ENCODE measurements at regions not wholly inside any gene's neighbourhood (a gene's known extent, or its start where the extent isn't known, plus 50 kb on each side); places are given as distances from the start of the nearest gene placed in this dataset.

DNA sequence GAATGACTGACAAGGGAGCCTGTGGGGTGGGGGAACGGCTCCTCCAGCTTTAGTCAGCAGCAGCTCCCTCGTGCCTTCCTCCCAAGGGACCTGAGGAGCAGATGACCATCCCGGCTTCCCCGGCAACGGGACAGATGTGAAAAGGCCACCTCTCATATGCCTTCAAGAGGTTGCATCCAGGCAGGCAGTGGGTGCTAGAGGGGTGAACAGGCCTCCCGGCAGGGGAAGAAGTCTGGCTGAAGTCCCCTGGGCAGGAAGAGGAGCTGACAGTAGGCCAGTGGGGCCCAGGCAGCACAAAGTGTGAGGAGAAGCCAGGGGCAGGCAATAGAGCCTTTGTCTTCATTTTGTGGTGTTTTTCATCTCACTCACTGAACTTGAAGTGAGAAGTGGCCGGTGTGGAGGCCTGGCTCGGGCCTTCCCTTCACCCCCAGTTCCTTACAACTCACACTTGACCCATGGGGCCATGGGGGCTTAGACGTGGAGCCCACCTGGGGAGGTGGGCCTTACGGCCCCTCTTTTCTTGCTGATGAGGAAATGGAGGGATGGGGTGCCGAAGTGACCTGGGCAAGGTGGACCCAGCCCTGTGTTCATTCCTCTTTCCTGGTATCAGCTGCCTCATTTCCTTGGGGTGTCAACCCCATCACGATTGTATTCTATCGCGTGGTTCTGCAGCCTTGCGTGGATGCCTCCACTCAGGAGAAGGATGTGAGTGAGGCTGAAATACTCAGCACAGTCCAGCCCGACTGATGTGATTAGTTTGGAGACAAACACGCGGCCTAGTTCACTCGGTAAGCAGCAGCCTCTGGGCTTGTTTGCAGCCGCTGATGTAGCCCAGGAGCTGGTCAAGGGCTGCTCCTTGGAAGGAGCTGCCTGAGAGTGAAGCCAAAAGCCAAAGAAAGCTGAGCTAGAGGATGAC is 115.5 kb upstream of the ALDH1A3 start:
- Mint-ChIP-seq H3K36me3 (ENCODE audit: low read depth, unreplicated experiment) (peaks cover 20% of the 10 kb centered on the region), H3K4me3 (ENCODE audit: unreplicated experiment) (no peak overlapping the region), H3K27me3 (ENCODE audit: unreplicated experiment) (peaks cover 9% of the 10 kb centered on the region), H3K9me3 (ENCODE audit: unreplicated experiment) (no peaks in the 10 kb centered on the region), H3K27ac (ENCODE audit: unreplicated experiment) (no peak overlapping the region), H3K4me1 (ENCODE audit: unreplicated experiment) (peaks cover 38% of the 10 kb centered on the region)
- DNase-seq (ENCODE audit: low spot score): no peak
- TF ChIP-seq, protein P1, sequence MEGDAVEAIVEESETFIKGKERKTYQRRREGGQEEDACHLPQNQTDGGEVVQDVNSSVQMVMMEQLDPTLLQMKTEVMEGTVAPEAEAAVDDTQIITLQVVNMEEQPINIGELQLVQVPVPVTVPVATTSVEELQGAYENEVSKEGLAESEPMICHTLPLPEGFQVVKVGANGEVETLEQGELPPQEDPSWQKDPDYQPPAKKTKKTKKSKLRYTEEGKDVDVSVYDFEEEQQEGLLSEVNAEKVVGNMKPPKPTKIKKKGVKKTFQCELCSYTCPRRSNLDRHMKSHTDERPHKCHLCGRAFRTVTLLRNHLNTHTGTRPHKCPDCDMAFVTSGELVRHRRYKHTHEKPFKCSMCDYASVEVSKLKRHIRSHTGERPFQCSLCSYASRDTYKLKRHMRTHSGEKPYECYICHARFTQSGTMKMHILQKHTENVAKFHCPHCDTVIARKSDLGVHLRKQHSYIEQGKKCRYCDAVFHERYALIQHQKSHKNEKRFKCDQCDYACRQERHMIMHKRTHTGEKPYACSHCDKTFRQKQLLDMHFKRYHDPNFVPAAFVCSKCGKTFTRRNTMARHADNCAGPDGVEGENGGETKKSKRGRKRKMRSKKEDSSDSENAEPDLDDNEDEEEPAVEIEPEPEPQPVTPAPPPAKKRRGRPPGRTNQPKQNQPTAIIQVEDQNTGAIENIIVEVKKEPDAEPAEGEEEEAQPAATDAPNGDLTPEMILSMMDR (IDR thresholded peaks at IDR 0.05; ENCODE audit: unreplicated experiment): no peak

DNA sequence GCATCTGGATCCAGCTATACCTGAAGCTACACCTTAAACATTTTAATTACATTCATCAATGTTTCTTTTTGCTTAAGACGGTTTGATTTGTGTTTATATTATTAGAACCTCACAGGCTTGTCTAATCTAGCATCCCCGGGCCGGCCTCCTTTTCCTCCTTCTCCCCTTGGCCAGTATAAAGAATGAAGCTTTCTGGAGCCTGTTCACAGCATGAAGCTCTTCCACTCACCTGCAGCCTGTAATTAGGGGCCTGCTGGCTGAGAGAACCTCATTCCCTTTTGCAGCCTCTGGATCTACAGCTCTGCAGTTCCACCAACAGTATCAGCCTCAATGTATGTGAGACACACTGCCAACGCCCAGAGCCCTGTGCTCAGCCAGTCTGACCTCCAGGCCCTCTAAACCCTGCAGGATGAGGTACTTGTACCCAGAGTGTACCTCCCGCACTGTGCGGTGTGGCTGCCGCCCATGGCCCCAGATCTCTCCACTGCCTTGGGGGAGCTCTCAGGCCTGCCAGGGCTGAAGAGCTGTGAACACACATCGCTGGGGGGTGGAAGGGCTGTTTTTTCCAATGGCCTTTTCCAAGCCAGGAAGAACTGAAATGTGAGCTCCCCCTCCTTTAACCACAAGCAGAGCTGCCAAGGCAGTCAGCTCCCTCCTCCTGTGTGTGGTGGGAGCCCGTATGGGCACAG is 114.7 kb upstream of the ALDH1A3 start:
- H3K4me3 Mint-ChIP-seq (ENCODE audit: unreplicated experiment): no peak overlapping the region
- H3K36me3 Mint-ChIP-seq (ENCODE audit: low read depth, unreplicated experiment): peaks cover 20% of the 10 kb centered on the region
- peaks cover 30% of the 10 kb centered on the region for H3K4me1 Mint-ChIP-seq (ENCODE audit: unreplicated experiment)
- no peak for DNase-seq (ENCODE audit: low spot score)
- no peaks in the 10 kb centered on the region for H3K9me3 Mint-ChIP-seq (ENCODE audit: unreplicated experiment)
- H3K27me3 Mint-ChIP-seq (ENCODE audit: unreplicated experiment): peaks cover 9% of the 10 kb centered on the region
- no peak overlapping the region for H3K27ac Mint-ChIP-seq (ENCODE audit: unreplicated experiment)
- TF ChIP-seq, protein P1 (IDR thresholded peaks at IDR 0.05; ENCODE audit: unreplicated experiment): no peak

DNA sequence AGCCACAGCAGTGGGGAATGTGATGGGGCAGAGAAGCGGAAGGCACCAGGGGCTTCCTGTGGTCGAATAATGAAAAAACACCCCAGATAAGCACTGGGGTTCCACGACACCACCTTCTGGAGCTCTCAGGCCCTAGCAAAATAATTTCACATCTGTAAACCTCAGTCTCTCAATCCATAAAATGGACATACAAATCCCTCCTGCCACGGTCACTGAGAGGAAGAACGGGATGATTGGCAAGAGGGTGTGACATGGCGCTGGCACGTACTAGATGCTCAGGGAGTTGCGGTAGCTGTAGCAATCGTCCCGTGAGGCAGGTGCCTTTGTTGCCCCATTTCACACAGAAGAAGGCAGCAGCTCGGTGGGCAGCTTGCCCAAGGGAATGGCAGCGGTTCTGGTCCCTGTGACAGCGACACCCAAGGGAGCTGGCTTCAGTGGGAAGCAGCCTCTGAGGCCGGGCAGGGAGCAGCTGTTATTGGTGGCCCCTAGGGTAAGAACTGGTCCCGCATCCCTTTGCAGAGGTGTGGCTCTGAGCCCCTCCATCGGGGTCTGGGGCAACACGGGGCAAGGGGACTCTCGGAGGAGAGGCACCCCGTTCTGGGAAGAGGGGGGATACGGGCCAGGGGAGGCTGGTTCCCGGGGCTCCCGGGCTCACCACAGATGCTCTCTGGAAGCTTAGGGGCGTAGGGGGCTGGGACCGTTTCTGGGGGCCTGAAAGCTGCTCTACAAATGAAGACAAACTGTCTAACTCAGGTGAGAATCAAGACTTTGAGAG is 114.0 kb upstream of the ALDH1A3 start:
- Mint-ChIP-seq H3K4me3 (ENCODE audit: unreplicated experiment) (no peak overlapping the region), H3K9me3 (ENCODE audit: unreplicated experiment) (no peaks in the 10 kb centered on the region)
- no peak for DNase-seq (ENCODE audit: low spot score)

DNA sequence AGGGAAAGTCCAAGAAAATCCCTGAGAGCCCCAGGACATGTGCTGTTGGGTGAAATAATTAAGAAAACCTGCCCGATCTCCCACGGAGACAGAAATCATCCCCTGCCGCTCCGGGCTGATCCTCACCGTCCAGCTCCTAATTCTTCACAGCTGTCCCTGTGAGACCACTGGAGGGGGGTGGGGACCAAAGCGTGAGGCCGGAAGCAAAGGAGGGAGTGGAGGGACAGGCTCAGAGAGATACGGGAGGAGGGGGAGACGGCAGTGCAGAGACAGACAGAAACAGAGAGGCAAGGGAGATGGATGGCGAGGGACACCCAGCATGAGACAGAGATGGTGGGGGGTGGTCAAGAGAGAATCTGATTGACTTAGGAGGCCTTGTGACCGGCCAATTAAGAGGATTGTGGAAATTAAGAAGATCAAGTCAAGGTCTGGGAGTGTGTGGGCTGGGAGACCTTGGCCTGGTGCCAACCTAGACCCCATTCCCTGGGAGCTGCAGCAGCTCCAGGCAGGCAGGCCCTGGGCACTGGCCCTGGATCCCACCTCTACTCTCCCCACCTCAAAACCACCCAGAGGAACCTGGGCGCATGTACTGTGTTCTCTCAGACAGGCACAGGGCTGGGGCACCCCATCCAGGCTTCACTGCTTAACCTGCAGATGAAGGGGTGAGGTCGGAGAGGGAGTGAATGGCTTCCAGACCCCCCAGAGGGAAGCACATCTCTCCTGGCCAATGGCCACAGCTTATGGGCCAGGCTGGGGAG is 113.2 kb upstream of the ALDH1A3 start:
- Mint-ChIP-seq H3K4me3 (ENCODE audit: unreplicated experiment) (no peak overlapping the region), H3K36me3 (ENCODE audit: low read depth, unreplicated experiment) (peaks cover 20% of the 10 kb centered on the region), H3K27ac (ENCODE audit: unreplicated experiment) (no peak overlapping the region), H3K9me3 (ENCODE audit: unreplicated experiment) (no peaks in the 10 kb centered on the region), H3K4me1 (ENCODE audit: unreplicated experiment) (peaks cover 20% of the 10 kb centered on the region), H3K27me3 (ENCODE audit: unreplicated experiment) (peaks cover 10% of the 10 kb centered on the region)
- no peak for DNase-seq (ENCODE audit: low spot score)
- TF ChIP-seq, protein P1 (IDR thresholded peaks at IDR 0.05; ENCODE audit: unreplicated experiment): no peak

More for the DNA sequence above, 114.0 kb upstream of the ALDH1A3 start:
- H3K27me3 Mint-ChIP-seq (ENCODE audit: unreplicated experiment): peaks cover 10% of the 10 kb centered on the region
- peaks cover 23% of the 10 kb centered on the region for H3K4me1 Mint-ChIP-seq (ENCODE audit: unreplicated experiment)
- H3K27ac Mint-ChIP-seq (ENCODE audit: unreplicated experiment): no peak overlapping the region
- peaks cover 20% of the 10 kb centered on the region for H3K36me3 Mint-ChIP-seq (ENCODE audit: low read depth, unreplicated experiment)
- TF ChIP-seq, protein P1 (IDR thresholded peaks at IDR 0.05; ENCODE audit: unreplicated experiment): no peak

All from endothelial cell (in vitro differentiated cells).